ENCODE measurements at regions not wholly inside any gene's neighbourhood (a gene's known extent, or its start where the extent isn't known, plus 50 kb on each side); places are given as distances from the start of the nearest gene placed in this dataset.
A peak's percentile ranks its signal among the peaks of the same experiment; 100 is the strongest.

DNA sequence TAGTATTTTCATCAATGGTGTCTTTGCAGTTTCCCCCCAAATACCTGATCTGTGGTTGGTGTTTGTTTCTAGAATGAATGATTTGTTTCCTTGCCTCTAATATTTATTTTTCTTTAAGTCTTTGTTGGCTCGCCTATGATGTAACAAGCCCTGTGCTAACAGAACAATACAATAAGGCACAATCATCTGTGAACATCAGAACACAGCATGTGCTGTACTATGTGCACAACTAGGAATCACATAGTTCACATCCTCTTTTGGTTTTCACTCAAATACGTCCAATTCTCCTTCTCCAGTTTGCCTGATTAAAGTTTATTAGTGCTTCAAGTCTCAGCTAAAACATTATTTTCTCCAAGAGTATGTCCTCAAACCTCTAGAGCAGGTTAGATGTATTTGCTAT, 613.1 kb downstream of the EPHA7 start:
- Histone ChIP-seq H3K9me3 (ENCODE audit: control insufficient read depth, insufficient read depth, low read length) (no peaks in the 10 kb centered on the region), H3K4me3 (ENCODE audit: low read depth, low read length) (no peak overlapping the region), H3K27me3 (ENCODE audit: control insufficient read depth, insufficient read depth, low read length) (no peaks in the 10 kb centered on the region), H3K27ac (ENCODE audit: low read depth, low read length) (no peak overlapping the region)
- no peak for DNase-seq (ENCODE audit: low read depth, low spot score)
- TF ChIP-seq, protein P1, sequence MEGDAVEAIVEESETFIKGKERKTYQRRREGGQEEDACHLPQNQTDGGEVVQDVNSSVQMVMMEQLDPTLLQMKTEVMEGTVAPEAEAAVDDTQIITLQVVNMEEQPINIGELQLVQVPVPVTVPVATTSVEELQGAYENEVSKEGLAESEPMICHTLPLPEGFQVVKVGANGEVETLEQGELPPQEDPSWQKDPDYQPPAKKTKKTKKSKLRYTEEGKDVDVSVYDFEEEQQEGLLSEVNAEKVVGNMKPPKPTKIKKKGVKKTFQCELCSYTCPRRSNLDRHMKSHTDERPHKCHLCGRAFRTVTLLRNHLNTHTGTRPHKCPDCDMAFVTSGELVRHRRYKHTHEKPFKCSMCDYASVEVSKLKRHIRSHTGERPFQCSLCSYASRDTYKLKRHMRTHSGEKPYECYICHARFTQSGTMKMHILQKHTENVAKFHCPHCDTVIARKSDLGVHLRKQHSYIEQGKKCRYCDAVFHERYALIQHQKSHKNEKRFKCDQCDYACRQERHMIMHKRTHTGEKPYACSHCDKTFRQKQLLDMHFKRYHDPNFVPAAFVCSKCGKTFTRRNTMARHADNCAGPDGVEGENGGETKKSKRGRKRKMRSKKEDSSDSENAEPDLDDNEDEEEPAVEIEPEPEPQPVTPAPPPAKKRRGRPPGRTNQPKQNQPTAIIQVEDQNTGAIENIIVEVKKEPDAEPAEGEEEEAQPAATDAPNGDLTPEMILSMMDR (IDR thresholded peaks at IDR 0.05; ENCODE audit: low read depth, low read length) = no peak
- POLR2A ChIA-PET = no interaction called here
- CTCF ChIA-PET = no interaction called here

DNA sequence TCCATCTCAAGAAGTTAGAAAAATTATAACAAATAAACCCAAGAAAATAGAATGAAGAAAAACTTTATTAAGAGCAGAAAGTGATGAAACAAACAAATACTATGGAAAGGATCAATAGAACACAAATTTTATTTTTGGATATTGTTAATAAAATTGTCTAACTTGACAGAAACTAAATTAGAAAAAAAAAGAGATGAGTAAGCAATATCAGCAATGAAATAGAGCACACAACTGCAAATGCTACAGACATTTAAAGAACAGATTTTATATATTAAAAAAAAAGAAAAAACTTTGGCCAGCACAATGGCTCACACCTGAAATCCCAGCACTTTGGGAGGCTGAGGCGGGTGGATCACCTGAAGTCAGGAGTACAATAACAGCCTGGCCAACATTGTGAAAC, 628.0 kb downstream of the EPHA7 start:
- no peak overlapping the region for H3K4me3 ChIP-seq (ENCODE audit: low read depth, low read length)
- no peak for DNase-seq (ENCODE audit: low read depth, low spot score)
- H3K9me3 ChIP-seq (ENCODE audit: control insufficient read depth, insufficient read depth, low read length) = no peaks in the 10 kb centered on the region
- TF ChIP-seq, protein P1 (IDR thresholded peaks at IDR 0.05; ENCODE audit: low read depth, low read length) = no peak
- POLR2A ChIA-PET = no interaction called here
- CTCF ChIA-PET = no interaction called here
- no peak overlapping the region for H3K27ac ChIP-seq (ENCODE audit: low read depth, low read length)
- H3K27me3 ChIP-seq (ENCODE audit: control insufficient read depth, insufficient read depth, low read length) = no peaks in the 10 kb centered on the region

GRCh38 chr6:92790381-92790780, 629.0 kb downstream of the EPHA7 start:
- TF ChIP-seq, protein P1 (IDR thresholded peaks at IDR 0.05; ENCODE audit: low read depth, low read length) = no peak
- Histone ChIP-seq H3K4me3 (ENCODE audit: low read depth, low read length) (no peak overlapping the region), H3K27ac (ENCODE audit: low read depth, low read length) (no peak overlapping the region), H3K27me3 (ENCODE audit: control insufficient read depth, insufficient read depth, low read length) (no peaks in the 10 kb centered on the region), H3K9me3 (ENCODE audit: control insufficient read depth, insufficient read depth, low read length) (no peaks in the 10 kb centered on the region)
- DNase-seq (ENCODE audit: low read depth, low spot score) = no peak
- CTCF ChIA-PET = no interaction called here
- POLR2A ChIA-PET = no interaction called here

- H3K27me3 ChIP-seq (ENCODE audit: control insufficient read depth, insufficient read depth, low read length) = no peaks in the 10 kb centered on the region
- no peak overlapping the region for H3K4me3 ChIP-seq (ENCODE audit: low read depth, low read length)
- H3K9me3 ChIP-seq (ENCODE audit: control insufficient read depth, insufficient read depth, low read length) = no peaks in the 10 kb centered on the region
- no peak overlapping the region for H3K27ac ChIP-seq (ENCODE audit: low read depth, low read length)
- ChIA-PET POLR2A (no interaction called here), CTCF (no interaction called here)
- TF ChIP-seq, protein P1 (IDR thresholded peaks at IDR 0.05; ENCODE audit: low read depth, low read length) = no peak
- DNase-seq (ENCODE audit: low read depth, low spot score) = no peak
Measured at GRCh38 chr6:92784235-92784634, 635.1 kb downstream of the EPHA7 start.

GRCh38 chr6:92779746-92780145, 639.6 kb downstream of the EPHA7 start:
- Histone ChIP-seq H3K4me3 (ENCODE audit: low read depth, low read length) (no peak overlapping the region), H3K27ac (ENCODE audit: low read depth, low read length) (no peak overlapping the region), H3K27me3 (ENCODE audit: control insufficient read depth, insufficient read depth, low read length) (no peaks in the 10 kb centered on the region), H3K9me3 (ENCODE audit: control insufficient read depth, insufficient read depth, low read length) (no peaks in the 10 kb centered on the region)
- ChIA-PET CTCF (interaction anchor here (0.7 to 1.0 kb wide), 2 partner anchors 23 to 1450 kb away, joined by 3 to 5 read pairs; no protein-coding TSS in a partner anchor), POLR2A (no interaction called here)
- peak; percentile 8 for DNase-seq (ENCODE audit: low read depth, low spot score)
- TF ChIP-seq, protein P1 (IDR thresholded peaks at IDR 0.05; ENCODE audit: low read depth, low read length) = no peak

Data from AG04450 (cell line).